Small intestine (tissue), 7 donors: ENCODE measurements at regions not wholly inside any gene's neighbourhood (a gene's known extent, or its start where the extent isn't known, plus 50 kb on each side); places are given as distances from the start of the nearest gene placed in this dataset.

Source experiments
- DNase-seq, 2 donors: peaks; one replicate each; pipeline versions ENCODE4 v3.0.0 to v3.0.0-alpha.2; 2013
- FAIRE-seq: peaks from 2 replicates; lab custom pipeline; 2012; peaks lifted over from hg19 to GRCh38; lab: Jason Lieb, UNC
- H3K27ac ChIP-seq, 3 donors: one replicate each; pipeline ENCODE4 v1.5.1; 2013; ENCODE audit warnings: low read length in 2 of 3, mild to moderate bottlenecking in 2 of 3, control low read depth in 1 of 3, inconsistent platforms in 1 of 3, low read depth in 1 of 3, moderate library complexity in 1 of 3
- H3K27me3 ChIP-seq, 3 donors: one replicate each; pipeline ENCODE4 v1.6.1; 2013; ENCODE audit warnings: low read length in 3 of 3, inconsistent platforms in 1 of 3; ENCODE audit not compliant: control insufficient read depth in 3 of 3, insufficient read depth in 3 of 3
- H3K36me3 ChIP-seq, 3 donors: one replicate each; pipeline ENCODE4 v1.6.1; 2013; ENCODE audit warnings: low read length in 3 of 3, inconsistent platforms in 1 of 3, low read depth in 1 of 3, mild to moderate bottlenecking in 1 of 3, moderate library complexity in 1 of 3; ENCODE audit not compliant: control insufficient read depth in 3 of 3, insufficient read depth in 2 of 3
- H3K4me1 ChIP-seq, 3 donors: one replicate each; pipeline ENCODE4 v1.6.1; 2013; ENCODE audit warnings: low read length in 2 of 3, inconsistent platforms in 1 of 3, low read depth in 1 of 3, mild to moderate bottlenecking in 1 of 3, moderate library complexity in 1 of 3; ENCODE audit not compliant: control insufficient read depth in 3 of 3, insufficient read depth in 2 of 3
- H3K4me3 ChIP-seq, 3 donors: one replicate each; pipeline ENCODE4 v1.5.1; 2013; ENCODE audit warnings: low read length in 3 of 3, control low read depth in 1 of 3, inconsistent platforms in 1 of 3, low read depth in 1 of 3, mild to moderate bottlenecking in 1 of 3, moderate library complexity in 1 of 3
- H3K9me3 ChIP-seq, 2 donors: one replicate each; pipeline ENCODE4 v1.6.1; 2013; ENCODE audit warnings: low read depth in 1 of 2, low read length in 1 of 2; ENCODE audit not compliant: control insufficient read depth in 2 of 2, insufficient read depth in 1 of 2
- WGBS, 3 donors: extraction: QIAGEN DNeasy Blood & Tissue Kit; methylation state at CpG; one replicate each; pipeline ENCODE4 v1.1.7; 2013; 5-methylcytosine and 5-hydroxymethylcytosine counted together
- donor health status: healthy with polysubstance abuse.
- donor health status: control.
- donor health status: control.
- donor health status: Bipolar disorder and iron deficiency.
- donor health status: healthy.

- no peak for FAIRE-seq
- H3K4me3 ChIP-seq = no peak overlapping the region
- H3K4me1 ChIP-seq = no peaks in the 10 kb centered on the region
- WGBS, 3 donors = 78 to 82% (median 79%) methylated on average over 4 of the region's 4 CpGs
- DNase-seq = no peak
- H3K36me3 ChIP-seq = no peaks in the 10 kb centered on the region
- no peaks in the 10 kb centered on the region for H3K27me3 ChIP-seq
- no peak overlapping the region for H3K27ac ChIP-seq
- H3K9me3 ChIP-seq = no peaks in the 10 kb centered on the region
Observed at GRCh38 chr18:40569605-40570004, 1385.4 kb upstream of the PIK3C3 start.

- 38 to 73% (median 45%) methylated on average over 1 of the region's 1 CpG for WGBS, 3 donors
- H3K36me3 ChIP-seq = no peaks in the 10 kb centered on the region
- DNase-seq = no peak
- no peak overlapping the region for H3K27ac ChIP-seq
- no peaks in the 10 kb centered on the region for H3K4me1 ChIP-seq
- no peak for FAIRE-seq
- no peaks in the 10 kb centered on the region for H3K9me3 ChIP-seq
- no peak overlapping the region for H3K4me3 ChIP-seq
- no peaks in the 10 kb centered on the region for H3K27me3 ChIP-seq
Observed at GRCh38 chr18:40566510-40566844, 1388.6 kb upstream of the PIK3C3 start.

- H3K9me3 ChIP-seq = no peaks in the 10 kb centered on the region
- H3K4me3 ChIP-seq = no peak overlapping the region
- no peaks in the 10 kb centered on the region for H3K4me1 ChIP-seq
- H3K27me3 ChIP-seq = no peaks in the 10 kb centered on the region
- 24 to 48% (median 45%) methylated on average over 2 of the region's 2 CpGs for WGBS, 3 donors
- DNase-seq (no peak), FAIRE-seq (no peak)
- H3K27ac ChIP-seq = no peak overlapping the region
- H3K36me3 ChIP-seq = no peaks in the 10 kb centered on the region
Observed at GRCh38 chr18:40565805-40566509, 1389.1 kb upstream of the PIK3C3 start.

GRCh38 chr18:40559556-40559955 is 1395.5 kb upstream of the PIK3C3 start:
- no peak for FAIRE-seq
- no peak for DNase-seq
- H3K4me1 ChIP-seq = no peaks in the 10 kb centered on the region
- H3K4me3 ChIP-seq = no peak overlapping the region
- WGBS, 3 donors = 50 to 79% (median 73%) methylated on average over 3 of the region's 3 CpGs
- H3K9me3 ChIP-seq = no peaks in the 10 kb centered on the region
- no peak overlapping the region for H3K27ac ChIP-seq
- no peaks in the 10 kb centered on the region for H3K36me3 ChIP-seq
- H3K27me3 ChIP-seq = no peaks in the 10 kb centered on the region

GRCh38 chr18:40558706-40559392 is 1396.2 kb upstream of the PIK3C3 start:
- 85 to 91% (median 89%) methylated on average over 5 of the region's 5 CpGs for WGBS, 3 donors
- Histone ChIP-seq H3K27ac (no peak overlapping the region), H3K27me3 (no peaks in the 10 kb centered on the region), H3K4me3 (no peak overlapping the region), H3K9me3 (no peaks in the 10 kb centered on the region), H3K36me3 (no peaks in the 10 kb centered on the region), H3K4me1 (no peaks in the 10 kb centered on the region)
- DNase-seq (no peak), FAIRE-seq (no peak)

GRCh38 chr18:40555914-40556313 is 1399.1 kb upstream of the PIK3C3 start:
- H3K27me3 ChIP-seq = no peaks in the 10 kb centered on the region
- WGBS, 3 donors = 74 to 77% (median 75%) methylated on average over 4 of the region's 4 CpGs
- no peaks in the 10 kb centered on the region for H3K36me3 ChIP-seq
- H3K27ac ChIP-seq = no peak overlapping the region
- no peak overlapping the region for H3K4me3 ChIP-seq
- H3K4me1 ChIP-seq = no peaks in the 10 kb centered on the region
- DNase-seq = peak in 1 of 2 donors; percentile 2
- no peak for FAIRE-seq
- no peaks in the 10 kb centered on the region for H3K9me3 ChIP-seq

- Histone ChIP-seq H3K27ac (no peak overlapping the region), H3K4me3 (no peak overlapping the region), H3K36me3 (no peaks in the 10 kb centered on the region), H3K4me1 (no peaks in the 10 kb centered on the region), H3K9me3 (no peaks in the 10 kb centered on the region), H3K27me3 (no peaks in the 10 kb centered on the region)
- no peak for FAIRE-seq
- DNase-seq = no peak
Observed at GRCh38 chr18:40553029-40553428, 1402.0 kb upstream of the PIK3C3 start.

- H3K4me1 ChIP-seq = no peaks in the 10 kb centered on the region
- FAIRE-seq = no peak
- no peaks in the 10 kb centered on the region for H3K27me3 ChIP-seq
- H3K36me3 ChIP-seq = no peaks in the 10 kb centered on the region
- no peaks in the 10 kb centered on the region for H3K9me3 ChIP-seq
- WGBS, 3 donors = 85 to 90% (median 87%) methylated on average over 3 of the region's 3 CpGs
- H3K27ac ChIP-seq = no peak overlapping the region
- no peak overlapping the region for H3K4me3 ChIP-seq
- no peak for DNase-seq
Observed at GRCh38 chr18:40546875-40547274, 1408.2 kb upstream of the PIK3C3 start.
